CMK (cell line): ENCODE measurements at regions not wholly inside any gene's neighbourhood (a gene's known extent, or its start where the extent isn't known, plus 50 kb on each side); places are given as distances from the start of the nearest gene placed in this dataset.

Experiments used
- DNase-seq: peaks from one replicate; pipeline ENCODE4 v3.0.0-alpha.2; 2010; ENCODE audit warnings: low read depth

DNA sequence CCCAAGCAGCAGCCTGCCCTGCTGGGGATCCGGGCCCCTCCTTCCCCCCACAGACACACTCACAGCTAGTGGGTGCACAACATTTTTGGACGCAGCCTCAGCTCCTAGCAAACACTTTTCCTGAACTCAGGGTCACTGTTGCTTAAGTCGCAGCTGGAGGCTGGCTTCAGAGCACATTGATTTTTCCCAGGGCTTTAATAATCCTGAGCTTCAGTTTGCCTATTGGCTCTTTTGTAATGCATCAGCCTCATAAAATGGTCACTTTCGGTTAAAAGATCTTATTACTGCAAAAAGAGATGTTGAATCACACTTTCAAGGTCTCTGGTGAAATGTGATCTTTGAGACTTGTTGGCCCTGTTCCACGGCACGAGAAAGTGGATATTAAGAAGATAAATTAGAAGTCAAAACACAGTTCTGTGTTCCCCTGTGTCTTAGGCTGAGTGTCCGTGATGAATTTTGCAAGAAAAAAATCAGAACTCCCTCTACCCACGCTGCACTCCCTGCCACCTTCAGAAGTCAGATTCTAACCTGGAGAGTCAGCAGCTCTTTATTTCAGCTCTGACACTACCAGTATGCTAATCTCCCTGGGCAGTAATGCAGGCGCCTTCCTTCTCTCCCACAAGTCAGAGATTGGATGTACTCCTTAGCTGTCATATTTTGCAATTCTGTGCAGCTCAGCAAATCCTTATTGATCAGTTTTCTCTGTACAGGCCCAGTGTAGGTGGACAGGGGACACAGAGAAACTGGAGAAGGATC lies 158.2 kb upstream of the E2F8 start:
- DNase-seq = no peak

GRCh38 chr11:19398273-19398672 lies 157.5 kb upstream of the E2F8 start:
- DNase-seq = no peak

- no peak for DNase-seq
Measured at GRCh38 chr11:19395050-19395449, 154.3 kb upstream of the E2F8 start.

- DNase-seq = no peak
Measured at GRCh38 chr11:19394525-19395016, 153.8 kb upstream of the E2F8 start.

- no peak for DNase-seq
Measured at GRCh38 chr11:19393941-19394340, 153.2 kb upstream of the E2F8 start.

- DNase-seq = no peak
Measured at GRCh38 chr11:19392847-19393518, 152.2 kb upstream of the E2F8 start.

- DNase-seq = no peak
Measured at GRCh38 chr11:19392321-19392720, 151.6 kb upstream of the E2F8 start.

DNA sequence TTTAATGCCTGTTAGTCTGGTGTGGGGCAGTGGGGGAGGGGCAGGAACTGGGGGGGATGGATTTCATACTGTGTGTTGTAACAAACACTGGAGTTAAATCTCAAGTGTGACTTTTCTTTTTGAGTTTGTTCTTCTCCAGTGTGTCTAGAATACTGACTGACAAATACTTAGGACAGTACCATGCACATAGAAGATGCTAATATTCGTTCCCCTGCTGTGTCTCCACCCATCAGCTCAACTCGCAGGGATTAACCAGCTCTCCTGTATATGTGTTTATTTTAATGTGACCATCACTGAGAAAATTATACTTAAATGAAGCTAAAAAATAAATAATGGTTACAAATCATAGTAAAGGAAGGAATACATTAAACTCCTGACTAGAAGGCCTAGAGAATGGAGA lies 150.9 kb upstream of the E2F8 start:
- DNase-seq = no peak

DNA sequence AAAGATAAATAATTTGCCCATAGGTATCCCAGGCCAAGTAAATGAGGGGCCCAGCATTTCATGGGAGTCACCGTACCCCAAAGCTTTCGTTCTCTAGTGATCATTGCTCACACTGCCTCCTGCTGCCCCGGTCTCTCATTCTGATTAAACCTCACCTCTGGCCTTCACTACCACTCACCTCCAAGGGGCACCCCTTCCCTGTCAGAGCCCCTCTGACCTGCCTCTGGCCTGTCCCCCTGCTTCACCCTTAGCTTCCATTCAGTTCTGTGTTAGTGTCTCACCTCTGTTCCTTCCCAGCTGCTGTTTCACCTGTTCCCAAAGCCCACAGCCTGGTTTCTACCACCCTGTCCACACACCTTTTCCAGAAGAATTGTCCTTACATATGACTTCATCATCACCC lies 150.3 kb upstream of the E2F8 start:
- no peak for DNase-seq

DNA sequence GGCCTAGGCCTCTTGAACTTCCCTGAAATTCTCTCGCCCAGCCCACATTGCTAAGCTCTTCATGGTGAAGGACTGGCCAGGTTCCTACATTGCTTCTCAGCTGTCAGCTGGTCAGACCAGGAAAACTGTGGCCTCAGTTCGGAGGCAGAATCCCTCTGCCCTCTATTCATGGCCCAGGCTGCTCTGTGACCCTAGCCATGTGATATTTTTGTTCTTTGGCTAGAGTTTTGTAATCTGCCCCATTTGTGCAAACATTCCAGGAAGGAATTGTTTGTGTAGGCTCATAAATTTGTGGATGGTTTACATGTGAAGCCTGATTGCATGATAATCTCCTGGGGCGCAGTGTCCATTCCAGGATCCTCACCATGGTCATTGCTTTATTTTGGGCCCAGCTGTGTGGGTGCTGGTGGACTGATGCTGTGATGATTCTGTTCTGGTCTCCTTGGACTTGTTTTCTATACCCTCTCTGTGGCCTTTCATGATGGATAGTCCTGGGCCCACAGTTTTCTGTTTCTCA lies 149.1 kb upstream of the E2F8 start:
- no peak for DNase-seq

DNA sequence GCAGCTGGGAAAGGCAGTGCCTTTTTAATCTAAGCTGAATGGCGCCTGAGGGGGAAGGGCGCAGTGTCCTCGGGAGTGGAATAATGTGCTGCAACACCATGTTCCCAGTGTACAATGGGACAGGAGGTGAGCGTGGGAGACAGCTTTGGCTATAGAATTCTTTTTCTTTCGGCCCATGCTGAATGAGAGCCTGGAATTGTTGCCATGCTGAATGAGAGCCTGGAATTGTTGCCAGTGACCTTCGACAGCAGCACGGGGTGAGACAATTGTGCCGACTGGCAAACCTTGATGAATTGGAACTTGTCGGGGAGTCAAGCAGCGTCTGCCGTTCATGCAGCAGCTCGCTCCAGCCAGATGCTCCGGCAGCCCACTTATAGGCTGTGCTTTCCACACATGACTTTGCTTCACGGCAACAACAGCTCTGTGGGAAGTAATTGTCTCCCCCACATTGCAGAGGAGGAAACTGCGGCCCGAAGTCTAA lies 141.4 kb upstream of the E2F8 start:
- DNase-seq = no peak

DNA sequence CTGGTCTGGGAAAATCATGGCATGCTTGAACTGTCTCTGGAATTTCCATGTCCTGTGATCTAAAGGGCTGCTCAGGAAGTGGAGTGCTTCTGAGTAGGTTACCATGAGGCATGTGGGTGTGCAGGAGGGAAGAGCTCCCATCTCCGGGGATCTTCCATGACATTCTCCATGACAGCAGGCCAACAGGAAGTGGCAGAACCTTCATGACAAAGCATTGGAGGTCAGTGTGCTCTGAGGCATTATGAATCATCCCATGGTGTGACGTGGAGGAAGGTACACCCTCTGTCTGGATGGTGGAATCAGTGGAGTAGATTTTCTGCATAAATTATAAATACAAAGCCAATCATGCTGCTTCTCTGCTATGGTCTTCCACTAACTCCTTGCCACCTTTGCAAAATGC lies 139.6 kb upstream of the E2F8 start:
- DNase-seq = no peak

DNA sequence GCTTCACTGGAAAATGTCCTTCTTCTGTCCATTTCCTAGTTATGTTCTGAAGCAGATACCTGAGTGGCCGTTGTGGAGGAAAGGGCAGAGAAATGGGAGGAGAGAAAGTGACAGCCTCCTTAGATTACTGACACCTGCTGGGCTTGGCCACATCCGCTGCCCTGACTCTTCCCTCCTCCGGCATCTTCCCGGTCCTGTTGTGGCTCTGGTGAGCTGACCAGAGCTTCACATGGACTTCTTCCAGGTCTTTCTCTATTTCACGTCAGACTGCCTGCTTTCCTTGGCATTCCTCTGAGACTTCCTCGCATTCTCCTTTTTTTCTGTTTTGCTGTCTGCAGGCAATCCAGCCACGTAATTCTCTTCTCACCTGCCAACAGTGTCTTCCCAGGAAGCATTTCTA lies 138.7 kb upstream of the E2F8 start:
- no peak for DNase-seq

DNA sequence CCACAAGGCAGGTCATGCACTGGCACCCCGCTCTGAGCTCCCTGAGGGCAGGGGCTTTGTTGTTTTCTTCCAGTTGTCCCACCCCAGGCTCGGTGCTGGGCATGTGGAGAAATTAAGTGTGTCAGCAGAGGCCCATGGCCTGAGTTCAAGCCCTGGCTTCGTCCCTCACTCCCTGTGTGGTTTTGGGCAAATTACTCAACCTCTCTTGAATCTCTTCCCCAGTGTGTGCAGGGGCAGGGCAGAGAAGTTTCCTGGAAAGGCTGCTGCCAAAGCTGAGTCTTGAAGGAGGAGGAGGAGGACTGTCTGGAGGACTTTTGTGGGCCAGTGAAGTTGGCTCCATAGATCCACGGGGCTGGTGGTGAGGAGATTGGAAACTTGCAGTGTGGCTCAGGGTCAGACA lies 138.1 kb upstream of the E2F8 start:
- DNase-seq = no peak

DNA sequence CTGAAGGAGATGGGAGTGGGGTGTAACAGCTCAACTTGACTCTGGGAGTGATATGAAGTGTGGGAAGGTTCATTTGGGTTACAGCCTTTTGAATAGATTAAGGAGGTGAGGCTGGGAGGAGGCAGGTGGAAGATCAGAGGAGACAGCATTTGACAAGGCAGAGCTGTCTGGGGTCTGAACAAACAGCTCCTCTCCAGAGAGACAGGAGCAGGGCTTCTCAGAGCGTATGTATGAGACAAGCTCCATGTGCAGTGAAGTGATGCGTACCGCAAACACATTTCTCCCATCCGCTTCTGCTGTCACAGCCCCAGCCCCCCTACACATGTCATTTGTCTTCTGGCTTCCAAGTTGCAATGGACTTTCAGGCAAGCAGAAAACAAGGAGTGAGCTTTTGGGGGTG lies 137.1 kb upstream of the E2F8 start:
- DNase-seq = no peak

- no peak for DNase-seq
Measured at GRCh38 chr11:19375440-19375839, 134.7 kb upstream of the E2F8 start.

GRCh38 chr11:19374151-19374569 lies 133.4 kb upstream of the E2F8 start:
- DNase-seq = no peak

GRCh38 chr11:19372381-19372780 lies 131.6 kb upstream of the E2F8 start:
- DNase-seq = no peak

DNA sequence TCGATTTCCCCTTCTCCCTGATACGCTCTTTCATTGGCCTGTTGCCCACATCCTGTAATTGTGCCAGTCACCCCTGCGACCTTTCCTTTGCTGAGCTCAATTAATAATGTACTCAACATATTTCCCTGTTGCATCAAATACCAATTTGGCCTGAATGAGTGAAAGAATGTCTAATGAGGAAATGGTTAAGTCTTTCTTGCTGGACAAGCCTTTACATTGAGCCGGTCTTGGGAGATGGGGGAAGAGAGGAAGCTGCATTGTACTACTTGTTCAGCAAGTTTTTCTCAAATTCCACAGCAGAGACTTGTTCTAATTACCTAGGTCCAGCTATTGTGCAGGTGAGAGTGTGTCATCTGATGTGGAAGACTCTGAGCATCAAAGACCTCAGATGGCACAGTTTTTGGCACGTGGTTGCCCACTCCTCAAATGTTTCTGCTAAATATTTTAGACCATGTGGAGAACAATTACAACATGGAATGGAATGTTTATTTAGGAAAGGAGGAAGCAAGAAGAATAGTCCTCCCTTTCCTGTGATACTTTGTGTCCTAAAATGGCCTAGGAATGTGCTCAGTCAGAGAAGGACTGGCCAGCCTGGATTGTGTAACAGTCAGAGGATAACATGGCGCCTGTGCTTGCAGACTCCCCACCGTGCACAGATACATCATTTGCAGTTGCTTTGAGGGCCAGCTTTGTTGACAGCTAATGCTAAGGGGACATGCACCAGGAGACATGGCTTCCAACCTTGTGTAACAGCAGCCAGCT lies 129.5 kb upstream of the E2F8 start:
- DNase-seq = no peak

- DNase-seq = no peak
Measured at GRCh38 chr11:19368726-19369375, 128.1 kb upstream of the E2F8 start.

DNA sequence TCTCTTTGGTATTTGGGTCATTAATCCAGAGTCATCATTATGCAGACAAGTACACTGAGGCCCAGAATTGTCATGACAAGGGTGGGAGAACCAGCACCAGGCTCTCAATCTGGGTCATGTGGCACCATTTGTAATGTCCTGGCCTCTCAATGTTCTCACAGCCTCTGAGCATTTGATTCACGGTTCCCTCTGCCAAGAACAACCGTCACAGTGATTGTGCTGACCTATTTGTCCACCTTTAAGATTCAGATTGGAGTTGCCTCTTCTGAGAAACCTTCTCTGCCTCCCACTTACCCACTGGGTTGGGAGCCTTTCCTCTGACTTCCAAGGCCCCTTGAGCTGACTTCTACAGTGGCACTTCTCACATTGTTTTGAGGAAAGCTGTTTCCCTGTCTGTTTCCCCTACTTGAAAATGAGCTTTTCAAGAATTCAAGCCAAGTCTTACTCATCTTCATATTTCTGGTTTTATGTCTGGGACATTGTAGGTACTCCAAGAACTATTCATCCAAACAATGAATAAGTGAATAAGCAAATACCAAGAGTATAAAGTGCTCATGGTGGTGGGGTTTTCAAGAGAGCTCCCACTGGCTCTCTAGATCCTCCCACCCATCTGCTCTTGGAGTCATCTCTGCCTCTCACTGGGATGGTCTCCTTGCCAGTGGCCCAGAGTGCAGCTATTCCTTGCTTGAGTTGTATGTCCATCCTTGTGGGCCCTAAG lies 126.4 kb upstream of the E2F8 start:
- DNase-seq = no peak
